Chondrocyte (in vitro differentiated cells): ENCODE measurements at regions not wholly inside any gene's neighbourhood (a gene's known extent, or its start where the extent isn't known, plus 50 kb on each side); places are given as distances from the start of the nearest gene placed in this dataset.

Experiments used
- DNase-seq: peaks from one replicate; pipeline ENCODE4 v3.0.0; 2021; ENCODE audit warnings: mixed read lengths, low spot score
- H3K27ac Mint-ChIP-seq: one replicate; pipeline ENCODE4 v1.8.0; 2021; ENCODE audit warnings: mild to moderate bottlenecking, moderate library complexity, mixed read lengths; ENCODE audit not compliant: unreplicated experiment
- H3K27me3 Mint-ChIP-seq: 2 replicates; pipeline ENCODE4 v1.8.0; 2021; ENCODE audit warnings: low read depth, mixed read lengths
- H3K36me3 Mint-ChIP-seq: 2 replicates; pipeline ENCODE4 v1.8.0; 2021; ENCODE audit warnings: low read depth, mixed read lengths
- H3K4me1 Mint-ChIP-seq: 2 replicates; pipeline ENCODE4 v1.8.0; 2021; ENCODE audit warnings: low read depth, mild to moderate bottlenecking, mixed read lengths
- H3K4me3 Mint-ChIP-seq: one replicate; pipeline ENCODE4 v1.8.0; 2021; ENCODE audit warnings: mild to moderate bottlenecking, moderate library complexity, mixed read lengths; ENCODE audit not compliant: unreplicated experiment
- H3K9me3 Mint-ChIP-seq: 2 replicates; pipeline ENCODE4 v1.8.0; 2021; ENCODE audit warnings: low read depth, mixed read lengths
- TF ChIP-seq, protein P1 (sequence below): fragments of 200-600 bp; sonication (generic); IDR thresholded peaks from 2 replicates; pipeline ENCODE4 v1.5.0; 2021; ENCODE audit warnings: antibody characterized with exemption, mild to moderate bottlenecking, moderate library complexity

GRCh38 chr9:14383294-14383693, 69.4 kb upstream of the NFIB start:
- Mint-ChIP-seq H3K4me3 (no peak overlapping the region), H3K27me3 (no peaks in the 10 kb centered on the region)

DNA sequence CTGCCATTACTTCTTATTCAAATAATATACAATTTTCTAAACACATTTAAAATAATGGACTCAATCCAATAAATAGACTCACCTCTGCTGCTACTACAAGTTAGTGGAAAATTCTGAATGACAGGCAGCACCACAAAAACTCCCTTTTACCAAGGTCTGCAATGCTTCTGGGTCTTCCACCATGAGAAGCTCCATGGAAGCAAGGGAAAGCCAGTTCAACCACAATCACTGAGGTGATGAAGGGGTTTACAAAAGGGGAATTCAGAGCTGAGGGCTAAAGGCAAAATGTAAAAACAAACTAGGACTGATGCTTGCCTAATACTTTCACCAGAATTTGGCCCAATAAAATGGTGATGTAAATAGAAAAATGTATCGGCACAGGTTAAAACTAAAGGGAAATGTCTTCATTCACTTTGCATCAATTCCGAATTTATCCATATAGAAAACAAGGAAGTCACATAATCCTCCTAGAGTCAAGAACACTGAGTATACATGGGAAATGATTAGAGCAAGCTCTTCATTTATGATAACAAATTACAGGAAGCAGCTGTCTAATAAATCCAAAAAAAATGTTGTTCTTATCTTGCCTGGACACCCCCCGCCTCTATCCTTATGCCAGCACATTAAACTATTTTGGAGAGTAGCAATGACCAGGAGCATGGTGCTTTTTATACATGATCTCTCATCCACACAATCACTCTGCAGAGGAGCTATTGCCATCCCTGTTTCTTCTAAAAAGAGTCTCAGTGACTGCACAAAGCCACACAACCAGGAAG, 66.3 kb upstream of the NFIB start:
- Mint-ChIP-seq H3K27me3 (no peaks in the 10 kb centered on the region), H3K4me1 (peaks cover 9% of the 10 kb centered on the region), H3K9me3 (no peaks in the 10 kb centered on the region), H3K36me3 (no peaks in the 10 kb centered on the region), H3K27ac (no peak overlapping the region), H3K4me3 (no peak overlapping the region)
- DNase-seq = no peak
- TF ChIP-seq, protein P1, sequence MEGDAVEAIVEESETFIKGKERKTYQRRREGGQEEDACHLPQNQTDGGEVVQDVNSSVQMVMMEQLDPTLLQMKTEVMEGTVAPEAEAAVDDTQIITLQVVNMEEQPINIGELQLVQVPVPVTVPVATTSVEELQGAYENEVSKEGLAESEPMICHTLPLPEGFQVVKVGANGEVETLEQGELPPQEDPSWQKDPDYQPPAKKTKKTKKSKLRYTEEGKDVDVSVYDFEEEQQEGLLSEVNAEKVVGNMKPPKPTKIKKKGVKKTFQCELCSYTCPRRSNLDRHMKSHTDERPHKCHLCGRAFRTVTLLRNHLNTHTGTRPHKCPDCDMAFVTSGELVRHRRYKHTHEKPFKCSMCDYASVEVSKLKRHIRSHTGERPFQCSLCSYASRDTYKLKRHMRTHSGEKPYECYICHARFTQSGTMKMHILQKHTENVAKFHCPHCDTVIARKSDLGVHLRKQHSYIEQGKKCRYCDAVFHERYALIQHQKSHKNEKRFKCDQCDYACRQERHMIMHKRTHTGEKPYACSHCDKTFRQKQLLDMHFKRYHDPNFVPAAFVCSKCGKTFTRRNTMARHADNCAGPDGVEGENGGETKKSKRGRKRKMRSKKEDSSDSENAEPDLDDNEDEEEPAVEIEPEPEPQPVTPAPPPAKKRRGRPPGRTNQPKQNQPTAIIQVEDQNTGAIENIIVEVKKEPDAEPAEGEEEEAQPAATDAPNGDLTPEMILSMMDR = no peak

More at GRCh38 chr9:14383294-14383693, 69.4 kb upstream of the NFIB start:
- Mint-ChIP-seq H3K4me1 (peaks cover 9% of the 10 kb centered on the region), H3K9me3 (no peaks in the 10 kb centered on the region), H3K36me3 (no peaks in the 10 kb centered on the region), H3K27ac (no peak overlapping the region)
- no peak for DNase-seq
- TF ChIP-seq, protein P1 = no peak

DNA sequence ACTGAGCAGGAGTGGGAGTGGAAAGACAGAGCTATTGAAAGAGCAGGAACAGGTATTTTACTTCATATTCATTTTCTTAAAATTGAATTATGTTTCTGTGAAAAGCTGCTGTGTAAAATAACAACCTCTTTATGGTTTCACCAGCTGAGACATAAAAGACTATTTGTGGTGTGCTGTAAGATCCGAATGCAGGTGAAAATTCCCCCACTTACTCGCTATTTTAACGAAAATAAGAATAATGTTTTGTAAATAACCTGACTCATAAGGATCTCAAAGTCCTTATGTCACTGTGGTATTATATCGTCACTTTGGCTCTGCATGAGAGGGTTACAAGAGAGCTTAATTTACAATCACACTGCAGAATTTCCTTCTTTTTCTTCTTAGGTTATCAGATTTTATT, 65.3 kb upstream of the NFIB start:
- peaks cover 11% of the 10 kb centered on the region for H3K4me1 Mint-ChIP-seq
- H3K27ac Mint-ChIP-seq = no peak overlapping the region
- TF ChIP-seq, protein P1 = no peak
- H3K27me3 Mint-ChIP-seq = no peaks in the 10 kb centered on the region
- no peak overlapping the region for H3K4me3 Mint-ChIP-seq
- DNase-seq = no peak
- H3K9me3 Mint-ChIP-seq = no peaks in the 10 kb centered on the region
- no peaks in the 10 kb centered on the region for H3K36me3 Mint-ChIP-seq

GRCh38 chr9:14373706-14374105, 59.8 kb upstream of the NFIB start:
- peaks cover 27% of the 10 kb centered on the region for H3K4me1 Mint-ChIP-seq
- H3K36me3 Mint-ChIP-seq = no peaks in the 10 kb centered on the region
- H3K27ac Mint-ChIP-seq = peak overlapping the region; percentile 74
- no peak for DNase-seq
- H3K9me3 Mint-ChIP-seq = no peaks in the 10 kb centered on the region
- H3K4me3 Mint-ChIP-seq = no peak overlapping the region
- no peaks in the 10 kb centered on the region for H3K27me3 Mint-ChIP-seq
- TF ChIP-seq, protein P1 = no peak

- H3K4me1 Mint-ChIP-seq = peaks cover 27% of the 10 kb centered on the region
- H3K4me3 Mint-ChIP-seq = no peak overlapping the region
- TF ChIP-seq, protein P1 = no peak
- no peaks in the 10 kb centered on the region for H3K36me3 Mint-ChIP-seq
- DNase-seq = no peak
- peak overlapping the region; percentile 74 for H3K27ac Mint-ChIP-seq
- H3K27me3 Mint-ChIP-seq = no peaks in the 10 kb centered on the region
- H3K9me3 Mint-ChIP-seq = no peaks in the 10 kb centered on the region
These were observed 59.4 kb upstream of the NFIB start for GRCh38 chr9:14373336-14373666.
